ENCODE measurements at regions not wholly inside any gene's neighbourhood (a gene's known extent, or its start where the extent isn't known, plus 50 kb on each side); places are given as distances from the start of the nearest gene placed in this dataset.
"Not testable (repeated sequence)": the region's sequence is repeated elsewhere in the genome, so short reads cannot be mapped to it uniquely, and the experiment has no call there.

GRCh38 chr1:166390366-166391033 is 223.7 kb upstream of the FAM78B start:
- H3K27me3 ChIP-seq (ENCODE audit: insufficient read depth, low read length), result no peaks in the 10 kb centered on the region
- H3K4me1 ChIP-seq (ENCODE audit: control insufficient read depth, insufficient read depth, low read length, unreplicated experiment), result no peaks in the 10 kb centered on the region
- no peak overlapping the region for H3K27ac ChIP-seq (ENCODE audit: low read depth, low read length)
- no peaks in the 10 kb centered on the region for H3K36me3 ChIP-seq (ENCODE audit: insufficient read depth, low read length)
- H3K4me3 ChIP-seq (ENCODE audit: low read depth, low read length), result no peak overlapping the region
- no peak overlapping the region for H2AFZ ChIP-seq (ENCODE audit: low read length, unreplicated experiment)
- no peaks in the 10 kb centered on the region for H3K79me2 ChIP-seq (ENCODE audit: control insufficient read depth, insufficient read depth, low read length, unreplicated experiment)

- no peak overlapping the region for H3K27ac ChIP-seq (ENCODE audit: low read depth, low read length)
- H2AFZ ChIP-seq (ENCODE audit: low read length, unreplicated experiment), result no peak overlapping the region
- H3K4me3 ChIP-seq (ENCODE audit: low read depth, low read length), result no peak overlapping the region
- H3K36me3 ChIP-seq (ENCODE audit: insufficient read depth, low read length), result no peaks in the 10 kb centered on the region
- no peaks in the 10 kb centered on the region for H3K4me1 ChIP-seq (ENCODE audit: control insufficient read depth, insufficient read depth, low read length, unreplicated experiment)
- no peaks in the 10 kb centered on the region for H3K79me2 ChIP-seq (ENCODE audit: control insufficient read depth, insufficient read depth, low read length, unreplicated experiment)
- no peaks in the 10 kb centered on the region for H3K27me3 ChIP-seq (ENCODE audit: insufficient read depth, low read length)
Observed at GRCh38 chr1:166391279-166392066, 224.7 kb upstream of the FAM78B start.

- no peak overlapping the region for H3K27ac ChIP-seq (ENCODE audit: low read depth, low read length)
- H3K4me1 ChIP-seq (ENCODE audit: control insufficient read depth, insufficient read depth, low read length, unreplicated experiment), result no peaks in the 10 kb centered on the region
- H2AFZ ChIP-seq (ENCODE audit: low read length, unreplicated experiment), result no peak overlapping the region
- no peak overlapping the region for H3K4me3 ChIP-seq (ENCODE audit: low read depth, low read length)
- no peaks in the 10 kb centered on the region for H3K36me3 ChIP-seq (ENCODE audit: insufficient read depth, low read length)
- H3K27me3 ChIP-seq (ENCODE audit: insufficient read depth, low read length), result no peaks in the 10 kb centered on the region
- H3K79me2 ChIP-seq (ENCODE audit: control insufficient read depth, insufficient read depth, low read length, unreplicated experiment), result no peaks in the 10 kb centered on the region
Observed at GRCh38 chr1:166395729-166396128, 228.9 kb upstream of the FAM78B start.

- H3K4me1 ChIP-seq (ENCODE audit: control insufficient read depth, insufficient read depth, low read length, unreplicated experiment); H3K27ac ChIP-seq (ENCODE audit: low read depth, low read length); H3K27me3 ChIP-seq (ENCODE audit: insufficient read depth, low read length); H3K79me2 ChIP-seq (ENCODE audit: control insufficient read depth, insufficient read depth, low read length, unreplicated experiment); H2AFZ ChIP-seq (ENCODE audit: low read length, unreplicated experiment); H3K36me3 ChIP-seq (ENCODE audit: insufficient read depth, low read length); H3K4me3 ChIP-seq (ENCODE audit: low read depth, low read length): not testable (repeated sequence)
Observed at GRCh38 chr1:166409253-166410082, 242.7 kb upstream of the FAM78B start.

GRCh38 chr1:166410083-166410385 is 243.2 kb upstream of the FAM78B start:
- Histone ChIP-seq H3K36me3 (ENCODE audit: insufficient read depth, low read length) (no peaks in the 10 kb centered on the region), H2AFZ (ENCODE audit: low read length, unreplicated experiment) (no peak overlapping the region), H3K79me2 (ENCODE audit: control insufficient read depth, insufficient read depth, low read length, unreplicated experiment) (no peaks in the 10 kb centered on the region), H3K27me3 (ENCODE audit: insufficient read depth, low read length) (no peaks in the 10 kb centered on the region), H3K4me1 (ENCODE audit: control insufficient read depth, insufficient read depth, low read length, unreplicated experiment) (no peaks in the 10 kb centered on the region), H3K4me3 (ENCODE audit: low read depth, low read length) (no peak overlapping the region), H3K27ac (ENCODE audit: low read depth, low read length) (no peak overlapping the region)

GRCh38 chr1:166416831-166417230 is 250.0 kb upstream of the FAM78B start:
- not testable (repeated sequence) for H3K27ac ChIP-seq (ENCODE audit: low read depth, low read length); H3K4me3 ChIP-seq (ENCODE audit: low read depth, low read length); H3K4me1 ChIP-seq (ENCODE audit: control insufficient read depth, insufficient read depth, low read length, unreplicated experiment); H3K36me3 ChIP-seq (ENCODE audit: insufficient read depth, low read length); H3K27me3 ChIP-seq (ENCODE audit: insufficient read depth, low read length); H2AFZ ChIP-seq (ENCODE audit: low read length, unreplicated experiment); H3K79me2 ChIP-seq (ENCODE audit: control insufficient read depth, insufficient read depth, low read length, unreplicated experiment)

- Histone ChIP-seq H3K36me3 (ENCODE audit: insufficient read depth, low read length) (no peaks in the 10 kb centered on the region), H3K27ac (ENCODE audit: low read depth, low read length) (no peak overlapping the region), H3K27me3 (ENCODE audit: insufficient read depth, low read length) (no peaks in the 10 kb centered on the region), H3K79me2 (ENCODE audit: control insufficient read depth, insufficient read depth, low read length, unreplicated experiment) (no peaks in the 10 kb centered on the region), H3K4me3 (ENCODE audit: low read depth, low read length) (no peak overlapping the region), H3K4me1 (ENCODE audit: control insufficient read depth, insufficient read depth, low read length, unreplicated experiment) (no peaks in the 10 kb centered on the region), H2AFZ (ENCODE audit: low read length, unreplicated experiment) (no peak overlapping the region)
Observed at GRCh38 chr1:166418344-166418933, 251.6 kb upstream of the FAM78B start.

- not testable (repeated sequence) for H3K27me3 ChIP-seq (ENCODE audit: insufficient read depth, low read length); H2AFZ ChIP-seq (ENCODE audit: low read length, unreplicated experiment); H3K4me3 ChIP-seq (ENCODE audit: low read depth, low read length); H3K4me1 ChIP-seq (ENCODE audit: control insufficient read depth, insufficient read depth, low read length, unreplicated experiment); H3K27ac ChIP-seq (ENCODE audit: low read depth, low read length); H3K79me2 ChIP-seq (ENCODE audit: control insufficient read depth, insufficient read depth, low read length, unreplicated experiment); H3K36me3 ChIP-seq (ENCODE audit: insufficient read depth, low read length)
Observed at GRCh38 chr1:166422586-166422985, 255.8 kb upstream of the FAM78B start.

GRCh38 chr1:166432655-166433054 is 265.9 kb upstream of the FAM78B start:
- Histone ChIP-seq H3K4me3 (ENCODE audit: low read depth, low read length) (no peak overlapping the region), H3K4me1 (ENCODE audit: control insufficient read depth, insufficient read depth, low read length, unreplicated experiment) (no peaks in the 10 kb centered on the region), H3K79me2 (ENCODE audit: control insufficient read depth, insufficient read depth, low read length, unreplicated experiment) (no peaks in the 10 kb centered on the region), H3K27ac (ENCODE audit: low read depth, low read length) (no peak overlapping the region), H3K27me3 (ENCODE audit: insufficient read depth, low read length) (no peaks in the 10 kb centered on the region), H3K36me3 (ENCODE audit: insufficient read depth, low read length) (no peaks in the 10 kb centered on the region), H2AFZ (ENCODE audit: low read length, unreplicated experiment) (no peak overlapping the region)

- not testable (repeated sequence) for H2AFZ ChIP-seq (ENCODE audit: low read length, unreplicated experiment); H3K4me3 ChIP-seq (ENCODE audit: low read depth, low read length); H3K79me2 ChIP-seq (ENCODE audit: control insufficient read depth, insufficient read depth, low read length, unreplicated experiment); H3K36me3 ChIP-seq (ENCODE audit: insufficient read depth, low read length); H3K4me1 ChIP-seq (ENCODE audit: control insufficient read depth, insufficient read depth, low read length, unreplicated experiment); H3K27me3 ChIP-seq (ENCODE audit: insufficient read depth, low read length); H3K27ac ChIP-seq (ENCODE audit: low read depth, low read length)
Observed at GRCh38 chr1:166433404-166434304, 266.9 kb upstream of the FAM78B start.

All from ACC112 (cell line).